SIG-M5 treated with dmso at 0.1 percent for 504 hours (cell line): ENCODE measurements at regions not wholly inside any gene's neighbourhood (a gene's known extent, or its start where the extent isn't known, plus 50 kb on each side); places are given as distances from the start of the nearest gene placed in this dataset.
A peak's percentile ranks its signal among the peaks of the same experiment; 100 is the strongest.

ENCODE experiments used
- DNase-seq: peaks from one replicate; lab custom pipeline; 2025; ENCODE audit not compliant: unreplicated experiment; lab: John Stamatoyannopoulos, UW

- no peak for DNase-seq
Observed at GRCh38 chr2:217749008-217749407, 253.8 kb downstream of the TNS1 start.

- no peak for DNase-seq
Observed at GRCh38 chr2:217746808-217747207, 256.0 kb downstream of the TNS1 start.

GRCh38 chr2:217743966-217744761, 258.6 kb downstream of the TNS1 start:
- DNase-seq = no peak

GRCh38 chr2:217743407-217743806, 259.4 kb downstream of the TNS1 start:
- DNase-seq = no peak

GRCh38 chr2:217742841-217743240, 260.0 kb downstream of the TNS1 start:
- peak; percentile 71 for DNase-seq

DNA sequence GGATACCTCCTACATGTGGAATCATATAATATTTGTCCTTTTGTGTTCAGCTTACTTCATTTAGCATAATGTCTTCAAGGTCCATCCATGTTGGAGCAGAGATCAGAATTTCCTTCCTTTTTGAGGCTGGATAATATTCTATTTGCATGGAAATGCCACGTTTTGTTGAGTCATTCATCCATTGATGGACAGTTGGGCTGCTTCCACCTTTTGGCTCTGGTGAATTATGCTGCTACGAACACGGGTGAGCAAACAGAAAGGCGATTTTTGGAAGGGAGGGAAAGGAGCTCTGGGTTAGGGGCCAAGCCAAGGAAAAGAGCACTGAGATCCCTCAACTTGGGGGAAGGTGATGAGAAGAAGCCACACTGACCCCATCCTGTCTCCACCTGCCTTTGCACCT, 260.5 kb downstream of the TNS1 start:
- no peak for DNase-seq

GRCh38 chr2:217741381-217741955, 261.3 kb downstream of the TNS1 start:
- no peak for DNase-seq

DNA sequence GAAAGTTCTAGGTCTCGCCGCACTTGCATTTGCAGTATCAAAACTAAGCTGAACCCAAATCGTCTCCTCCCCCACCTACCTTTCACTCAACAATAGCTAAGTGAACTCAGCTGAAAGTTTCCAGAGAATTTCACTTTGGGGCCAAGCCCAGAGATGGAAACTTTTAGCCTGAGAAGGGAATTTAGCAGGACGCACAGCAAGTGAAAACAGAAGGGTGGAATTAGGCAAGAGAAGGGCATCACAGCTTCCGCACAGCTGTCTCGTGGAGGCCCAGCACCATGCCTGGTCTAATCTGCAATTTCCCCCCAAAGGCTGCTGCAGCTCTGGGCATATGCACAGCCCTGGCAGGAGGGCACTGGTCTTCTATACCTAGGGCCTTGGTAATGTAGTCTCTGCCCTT, 262.0 kb downstream of the TNS1 start:
- DNase-seq = no peak

DNA sequence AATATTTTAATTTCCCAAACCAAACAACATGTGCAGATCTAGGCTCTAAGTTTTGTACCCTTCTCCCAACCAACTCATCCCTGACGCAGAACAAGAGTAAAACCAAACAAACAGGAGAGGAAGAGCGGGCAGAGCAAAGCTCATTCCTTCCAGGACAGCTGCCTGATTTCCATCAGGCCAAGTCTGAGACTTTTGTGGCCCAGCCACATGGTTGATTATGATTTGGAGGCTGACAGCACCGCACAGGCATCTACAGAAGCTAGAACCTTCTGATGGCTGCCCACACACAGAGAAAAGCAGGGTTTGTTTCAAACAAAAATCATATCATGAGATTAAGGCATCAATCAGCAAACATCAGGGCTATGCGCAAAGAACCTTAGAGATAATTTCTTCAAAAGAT, 262.6 kb downstream of the TNS1 start:
- DNase-seq = no peak

- no peak for DNase-seq
Observed at GRCh38 chr2:217739741-217740140, 263.1 kb downstream of the TNS1 start.

DNA sequence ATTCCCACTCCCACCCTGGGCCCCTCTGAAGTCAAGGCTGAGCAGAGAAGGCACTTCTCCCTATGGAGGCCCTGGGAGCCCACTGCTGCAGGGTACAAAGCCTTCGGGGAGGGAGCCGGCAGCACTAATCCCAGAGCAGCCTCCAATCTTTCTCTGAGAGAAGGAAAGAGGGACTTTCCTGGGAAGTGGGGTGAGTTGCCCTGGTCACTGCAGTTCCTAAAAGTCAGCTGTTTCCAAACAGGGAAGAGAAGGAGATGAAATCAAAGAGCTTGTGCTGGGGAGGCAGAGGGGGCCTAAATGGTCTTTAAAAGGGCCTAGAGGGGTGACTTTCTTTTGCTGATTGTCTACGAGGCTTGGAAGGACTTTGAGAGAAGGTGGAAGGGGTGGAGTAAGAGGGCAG, 264.7 kb downstream of the TNS1 start:
- DNase-seq = no peak

GRCh38 chr2:217736776-217737550, 265.8 kb downstream of the TNS1 start:
- no peak for DNase-seq

DNA sequence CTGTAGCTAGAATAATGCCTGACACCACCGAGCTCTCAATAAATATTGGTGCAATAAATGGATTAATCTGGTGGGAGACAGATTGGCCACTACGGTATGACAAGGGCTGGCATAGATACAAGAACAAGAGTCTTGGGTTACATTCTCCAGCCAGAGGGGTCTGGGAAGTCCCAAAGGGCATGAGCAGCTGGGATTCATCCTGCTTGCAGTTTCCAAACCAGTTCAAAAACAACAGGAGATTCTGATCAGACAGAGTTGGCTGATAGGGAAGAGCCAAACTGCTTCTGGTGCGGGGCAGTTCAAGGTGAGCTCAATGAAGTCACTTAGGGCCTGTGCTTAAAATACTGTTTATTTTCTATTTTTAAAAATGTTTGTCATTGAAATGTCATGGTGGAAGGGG, 266.9 kb downstream of the TNS1 start:
- no peak for DNase-seq

DNA sequence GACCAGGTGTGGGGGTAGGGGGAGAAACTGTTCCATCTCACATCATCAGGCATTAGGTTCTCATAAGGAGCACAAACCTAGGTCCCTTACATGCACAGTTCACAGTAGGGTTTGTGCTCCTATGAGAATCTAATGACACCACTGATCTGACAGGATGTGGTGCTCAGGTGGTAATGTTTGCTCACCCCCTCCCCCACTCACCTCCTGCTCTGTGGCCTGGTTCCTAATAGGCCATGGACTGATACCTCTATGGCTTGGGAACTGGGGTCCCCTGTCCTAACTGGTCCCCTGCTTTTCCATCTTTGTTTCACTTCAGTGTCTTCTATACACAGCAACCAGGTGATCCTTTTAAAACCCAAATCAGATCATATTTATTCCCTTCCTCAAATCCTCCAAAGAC, 267.8 kb downstream of the TNS1 start:
- DNase-seq = no peak

DNA sequence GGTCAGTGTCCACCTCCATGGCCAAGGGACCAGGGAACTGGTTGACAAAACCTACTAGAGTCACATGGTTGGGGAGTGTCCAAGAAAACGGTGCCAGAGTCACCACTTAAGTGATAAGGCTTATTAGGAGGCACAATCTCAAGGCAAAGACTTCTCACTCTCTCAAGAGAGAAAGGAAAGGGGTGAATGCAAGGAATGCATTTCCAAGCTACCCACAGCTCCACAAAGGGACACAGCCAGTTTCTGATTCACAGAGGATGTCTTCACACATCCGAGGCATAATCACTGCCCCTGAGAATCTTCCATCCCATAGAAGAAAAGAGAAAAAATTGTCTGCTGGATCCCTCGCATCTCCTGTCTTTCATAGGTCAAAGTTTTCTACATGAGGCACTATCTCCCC, 269.3 kb downstream of the TNS1 start:
- no peak for DNase-seq

GRCh38 chr2:217732992-217733391, 269.8 kb downstream of the TNS1 start:
- DNase-seq = no peak

DNA sequence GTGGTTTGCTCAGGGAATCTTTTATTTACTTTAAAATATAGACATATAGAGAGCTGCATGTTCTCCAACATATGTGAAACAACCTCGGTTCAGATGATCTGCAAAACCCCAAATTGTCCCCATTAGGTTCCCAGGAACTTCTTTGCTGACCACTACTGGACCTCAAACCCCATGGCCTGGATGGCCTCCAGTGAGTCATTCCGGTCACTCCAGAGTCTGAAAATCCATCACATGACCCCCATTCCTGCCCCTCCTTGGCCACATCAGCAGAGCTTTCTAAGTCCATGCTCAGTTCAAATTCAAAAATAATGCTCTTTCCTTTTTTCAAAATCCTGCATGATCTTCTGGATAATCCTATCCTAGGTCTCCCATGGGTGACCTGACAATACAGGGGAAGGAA, 271.0 kb downstream of the TNS1 start:
- no peak for DNase-seq

DNA sequence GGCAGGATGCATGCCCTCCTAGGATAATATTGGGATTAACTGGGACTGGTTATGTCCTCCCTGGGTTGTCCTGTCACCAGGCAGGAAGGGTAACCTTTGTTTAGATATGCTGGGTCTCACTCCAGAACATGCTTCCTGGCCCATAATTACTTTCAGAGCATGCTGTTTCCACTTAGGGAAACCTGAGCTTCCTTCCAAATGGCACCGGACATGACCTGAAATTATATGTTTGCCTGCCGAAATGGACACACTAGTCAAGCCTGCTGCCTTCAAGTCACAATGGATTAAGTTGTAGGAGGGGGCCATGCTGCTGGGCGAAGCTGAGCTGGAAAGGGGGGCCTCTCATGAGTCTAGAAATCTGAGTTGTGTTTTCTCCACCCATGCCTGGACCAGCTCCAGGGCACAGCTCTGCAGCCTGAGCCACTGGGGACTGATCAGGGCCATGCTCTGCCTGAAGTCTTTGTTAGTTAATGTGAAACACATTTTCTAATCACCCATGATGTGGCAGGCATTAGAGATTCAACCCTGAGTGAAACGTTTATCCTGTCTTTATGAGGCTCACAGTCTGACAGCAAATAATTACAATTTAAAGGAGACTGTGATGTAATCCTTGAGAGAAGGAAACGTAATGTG, 273.3 kb downstream of the TNS1 start:
- DNase-seq = no peak

DNA sequence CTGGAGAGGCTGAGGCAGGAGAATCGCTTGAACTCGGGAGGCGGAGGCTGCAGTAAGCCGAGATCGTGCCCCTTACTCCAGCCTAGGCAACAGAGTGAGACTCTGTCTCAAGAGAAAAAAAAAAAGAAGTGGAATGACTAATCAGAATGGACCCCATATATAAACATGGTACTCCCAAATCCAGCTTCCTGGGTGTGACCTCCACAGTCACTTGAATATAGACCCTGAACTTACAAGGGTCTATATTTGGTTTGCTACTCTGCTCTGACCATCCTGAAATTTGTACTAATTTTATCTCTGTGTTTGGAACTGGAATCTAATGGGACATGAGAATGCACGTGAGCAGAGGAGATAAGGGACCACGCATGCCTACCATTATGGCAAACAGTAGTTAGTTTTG, 275.0 kb downstream of the TNS1 start:
- DNase-seq = no peak

DNA sequence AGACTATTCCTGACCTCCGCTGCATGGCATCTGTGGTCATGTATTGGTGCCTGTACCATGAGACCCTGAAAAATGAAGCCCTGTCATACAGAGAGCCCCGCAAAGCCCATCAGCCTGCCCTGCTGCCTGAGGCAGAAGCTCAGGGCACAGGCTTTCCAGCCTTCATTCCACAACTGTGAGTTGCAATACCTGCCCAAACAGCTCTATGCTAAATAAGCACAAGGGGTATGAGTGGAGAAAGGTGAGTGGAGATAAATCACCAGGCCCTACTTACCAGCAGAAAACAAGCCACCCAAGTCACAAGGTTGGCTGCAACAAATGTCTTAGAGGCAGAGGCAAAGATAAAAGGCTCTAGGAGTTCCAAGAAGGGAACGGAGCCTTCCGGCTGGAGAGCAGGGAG, 277.4 kb downstream of the TNS1 start:
- DNase-seq = no peak

DNA sequence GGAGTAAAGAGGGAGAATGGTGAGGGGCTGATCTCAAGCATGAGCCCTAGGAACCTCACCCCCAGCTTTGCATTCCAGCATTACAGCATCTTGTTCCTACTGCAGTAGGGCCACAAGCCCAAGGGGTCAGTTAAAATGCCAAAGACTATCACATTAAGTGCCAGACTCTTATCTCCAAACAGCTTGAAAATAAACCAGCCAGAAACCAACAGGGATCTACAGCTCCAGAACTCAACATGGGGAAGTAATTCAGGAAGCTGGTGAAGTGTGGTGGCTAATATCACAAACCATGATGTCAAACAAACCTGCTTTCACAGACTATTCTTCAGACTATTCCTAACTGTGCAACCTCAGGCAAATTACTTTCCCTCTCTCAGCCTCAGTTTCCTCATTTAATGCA, 278.3 kb downstream of the TNS1 start:
- no peak for DNase-seq

- no peak for DNase-seq
Observed at GRCh38 chr2:217723981-217724380, 278.8 kb downstream of the TNS1 start.
